ENCODE measurements at regions not wholly inside any gene's neighbourhood (a gene's known extent, or its start where the extent isn't known, plus 50 kb on each side); places are given as distances from the start of the nearest gene placed in this dataset.
"Not testable (repeated sequence)": the region's sequence is repeated elsewhere in the genome, so short reads cannot be mapped to it uniquely, and the experiment has no call there.

DNA sequence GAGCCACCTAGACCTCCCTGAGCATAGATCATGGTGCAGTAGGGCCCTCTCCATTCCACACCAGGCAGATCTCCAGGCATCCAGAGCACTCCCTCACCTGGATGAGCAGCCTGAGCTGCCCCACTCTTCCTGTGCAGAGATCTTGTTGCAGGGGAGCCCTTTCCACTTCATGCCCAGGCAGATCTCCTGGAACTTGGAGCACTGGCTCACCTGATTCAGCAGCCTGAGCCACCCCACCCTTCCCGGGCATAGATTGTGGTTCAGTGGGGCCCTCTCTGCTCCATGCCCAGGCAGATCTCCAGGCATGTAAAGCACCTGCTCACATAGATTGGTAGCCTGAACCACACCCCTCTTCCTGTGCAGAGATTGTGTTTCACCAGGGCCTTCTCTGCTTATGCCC lies 78.0 kb downstream of the SEC16B start:
- no peak for DNase-seq (ENCODE audit: low spot score)

DNA sequence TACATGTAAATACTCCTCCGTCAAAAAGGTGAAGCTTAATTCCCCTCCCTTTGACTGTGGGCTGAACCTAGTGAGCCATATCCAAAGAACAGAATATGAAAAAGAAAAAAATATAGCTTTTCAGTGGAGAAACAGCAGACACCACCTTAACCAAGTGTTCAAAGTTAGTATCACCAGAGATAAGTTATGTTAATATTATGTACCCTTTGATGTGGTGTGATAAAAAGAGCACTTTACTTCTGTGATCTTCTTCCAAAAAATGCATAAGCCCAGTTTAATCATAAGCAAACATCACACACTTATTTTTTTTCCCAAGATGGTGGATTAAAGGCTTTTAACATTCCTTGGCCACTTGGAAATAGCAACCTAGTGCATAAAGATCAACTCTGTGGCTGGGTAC lies 79.4 kb downstream of the SEC16B start:
- DNase-seq (ENCODE audit: low spot score): no peak

DNA sequence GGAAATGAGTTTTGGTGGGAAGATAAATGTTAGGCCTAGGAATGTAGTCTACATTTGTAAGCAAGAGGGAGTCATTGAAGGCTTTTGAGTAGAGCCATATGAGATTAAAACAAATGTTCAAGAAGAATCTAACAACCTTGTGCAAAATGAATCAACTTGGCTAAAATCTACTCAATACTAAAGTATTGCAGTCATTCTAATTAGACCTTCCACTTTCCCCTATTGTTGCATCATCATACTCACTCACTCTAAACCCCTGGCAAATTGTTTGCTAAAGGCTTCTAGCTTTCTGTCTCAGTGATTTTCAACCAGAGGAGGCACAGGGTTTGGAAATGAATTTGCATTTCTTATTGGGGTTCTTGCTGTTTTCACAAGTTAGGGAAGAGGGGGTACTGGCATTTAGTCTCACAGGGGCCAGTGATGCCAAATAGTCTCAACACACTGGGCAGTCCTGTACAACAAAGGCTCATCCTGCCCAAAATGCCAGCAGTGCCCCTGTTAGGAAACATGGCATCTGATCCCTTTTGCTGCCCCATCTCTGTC lies 85.3 kb downstream of the SEC16B start:
- no peak for DNase-seq (ENCODE audit: low spot score)

DNA sequence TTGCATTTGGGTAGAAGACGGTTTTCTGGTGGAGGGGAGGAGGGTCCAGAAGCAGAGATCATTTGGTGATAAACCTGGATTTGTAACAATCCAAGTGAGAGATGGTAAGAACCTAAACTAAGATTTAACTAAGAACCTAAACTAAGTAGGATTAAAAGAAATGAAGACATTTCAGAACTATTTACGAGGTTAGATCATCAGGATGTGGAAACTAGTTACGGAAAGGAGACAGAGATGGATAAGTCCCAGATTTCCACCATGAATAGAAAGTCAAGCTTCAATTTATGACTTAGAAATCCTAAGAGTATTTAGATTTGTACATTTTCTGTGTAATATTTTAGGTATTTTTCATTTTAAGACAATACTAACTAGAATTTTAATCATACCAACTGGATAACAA lies 86.3 kb downstream of the SEC16B start:
- DNase-seq (ENCODE audit: low spot score): no peak

DNA sequence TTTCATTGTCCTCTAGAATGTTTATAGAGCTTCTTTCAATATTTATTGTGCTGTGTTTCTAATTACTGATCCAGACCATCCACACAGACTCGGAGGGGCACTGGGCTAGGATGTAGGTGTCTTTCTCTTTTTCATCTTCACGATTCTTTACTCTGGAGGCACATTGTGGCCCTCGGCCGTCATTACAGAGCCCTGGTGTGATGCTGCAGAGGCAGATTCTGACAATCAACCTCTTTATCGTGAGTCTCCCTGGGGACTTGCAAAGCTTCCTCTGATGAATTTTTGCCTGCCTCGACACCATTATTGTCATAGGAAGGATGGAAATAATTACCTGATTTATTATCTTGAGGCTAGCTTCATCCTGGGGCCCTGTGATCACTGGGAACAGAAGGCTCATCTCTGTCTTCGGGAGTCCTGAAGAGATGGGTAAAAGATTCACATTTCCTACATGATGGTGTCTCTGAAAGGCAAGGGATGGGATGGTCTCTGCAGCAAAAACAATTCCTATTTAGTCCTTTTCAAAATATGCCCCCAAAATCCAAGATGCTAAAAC lies 89.4 kb downstream of the SEC16B start:
- no peak for DNase-seq (ENCODE audit: low spot score)

DNA sequence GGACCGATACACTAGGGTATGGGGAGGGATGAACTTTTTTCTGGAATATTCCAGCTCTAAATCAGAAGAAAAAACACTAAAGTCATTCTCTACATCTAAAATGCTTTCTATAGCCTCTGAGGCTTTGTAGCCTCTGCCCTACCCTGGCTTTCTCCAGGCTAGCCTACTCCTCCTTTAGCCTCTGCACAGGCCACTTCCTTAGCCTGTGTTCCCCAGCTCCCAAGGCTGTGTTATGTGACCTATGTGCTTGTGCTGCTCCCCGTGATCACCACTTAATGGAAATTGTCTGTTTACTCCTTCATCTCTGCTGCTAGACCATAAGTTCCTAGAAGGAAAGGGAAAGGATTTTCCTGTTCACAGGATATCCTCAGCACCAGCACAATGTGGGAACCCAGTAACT lies 92.8 kb downstream of the SEC16B start:
- DNase-seq (ENCODE audit: low spot score): no peak

DNA sequence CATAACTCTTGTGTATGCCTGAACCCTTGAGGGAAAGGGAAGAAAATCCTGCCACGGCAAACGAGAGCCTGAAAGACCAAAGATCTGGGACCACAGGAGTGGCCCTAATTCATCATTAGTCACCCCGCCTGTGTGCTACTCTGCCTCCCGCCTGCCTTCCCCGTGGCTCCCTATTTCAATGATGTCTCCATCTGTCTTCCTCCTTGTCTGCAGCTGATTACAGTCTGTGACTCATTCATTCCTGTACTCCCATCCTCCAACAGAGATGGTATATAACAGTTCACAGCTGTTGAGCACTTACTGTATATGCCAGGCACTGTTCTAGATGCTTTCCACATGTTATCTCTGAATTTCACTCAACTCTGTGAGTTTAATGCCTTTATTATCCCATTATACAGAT lies 96.6 kb downstream of the SEC16B start:
- peak; percentile 56 for DNase-seq (ENCODE audit: low spot score)

DNA sequence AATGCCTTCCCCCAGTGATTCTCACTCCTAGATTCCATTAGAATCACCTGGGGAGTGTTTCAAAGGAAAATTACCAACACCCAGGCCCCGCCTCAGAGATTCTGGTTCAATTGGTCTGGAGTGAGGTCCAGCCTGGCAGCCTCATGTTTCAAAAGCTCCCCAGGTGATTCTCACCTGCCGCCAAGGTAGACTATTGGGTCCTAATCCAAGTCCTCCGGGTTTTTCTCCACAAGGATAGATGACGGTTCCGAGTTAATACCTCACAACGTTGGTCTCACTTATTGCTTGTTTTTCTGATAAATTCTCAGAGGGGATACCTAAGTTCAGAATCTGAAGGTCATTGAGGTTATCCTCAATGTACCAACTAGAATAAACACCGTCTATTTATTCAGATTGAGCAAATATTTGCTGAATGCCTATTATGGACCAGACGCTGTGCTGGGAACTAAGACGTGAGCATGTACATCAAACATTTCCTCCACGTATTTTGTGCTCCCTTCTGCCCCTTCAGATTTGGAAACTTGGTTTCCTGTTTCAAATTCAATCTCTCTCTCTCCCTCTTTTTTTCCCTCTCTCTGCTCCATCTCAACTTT lies 97.5 kb downstream of the SEC16B start:
- DNase-seq (ENCODE audit: low spot score): no peak

DNA sequence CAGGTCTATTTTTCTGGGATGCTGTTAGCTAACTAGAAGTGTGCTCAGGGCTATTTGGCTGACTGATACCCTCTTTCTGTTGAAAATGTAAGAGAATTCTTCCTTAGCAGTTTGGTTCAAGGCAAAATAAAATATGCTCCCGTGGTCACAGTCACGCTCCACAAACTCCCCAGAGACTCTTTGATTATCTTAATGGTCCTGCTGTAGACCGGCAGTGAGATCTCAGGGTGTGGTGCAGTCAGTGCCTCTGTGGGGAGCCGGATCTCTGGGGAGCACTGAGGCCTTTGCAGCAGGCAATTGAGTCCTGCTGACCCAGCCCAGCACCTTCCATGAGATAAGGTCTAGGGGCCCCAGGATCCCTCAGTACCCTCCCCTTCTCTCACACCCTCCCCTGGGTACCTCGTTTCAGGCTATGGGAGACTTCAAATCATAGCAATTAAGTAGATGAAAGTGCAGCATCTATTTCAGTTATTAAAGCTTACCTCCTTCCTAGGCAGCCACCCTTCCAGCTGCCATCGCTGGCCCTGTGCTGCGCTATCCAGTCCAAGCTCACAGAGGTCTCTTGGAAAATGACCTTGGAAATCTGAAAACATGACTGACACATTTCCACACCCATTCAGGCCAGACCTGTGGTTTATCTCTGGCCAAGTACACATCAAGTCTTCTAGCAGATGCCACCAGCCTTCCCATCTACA lies 98.1 kb downstream of the SEC16B start:
- DNase-seq (ENCODE audit: low spot score): no peak

DNA sequence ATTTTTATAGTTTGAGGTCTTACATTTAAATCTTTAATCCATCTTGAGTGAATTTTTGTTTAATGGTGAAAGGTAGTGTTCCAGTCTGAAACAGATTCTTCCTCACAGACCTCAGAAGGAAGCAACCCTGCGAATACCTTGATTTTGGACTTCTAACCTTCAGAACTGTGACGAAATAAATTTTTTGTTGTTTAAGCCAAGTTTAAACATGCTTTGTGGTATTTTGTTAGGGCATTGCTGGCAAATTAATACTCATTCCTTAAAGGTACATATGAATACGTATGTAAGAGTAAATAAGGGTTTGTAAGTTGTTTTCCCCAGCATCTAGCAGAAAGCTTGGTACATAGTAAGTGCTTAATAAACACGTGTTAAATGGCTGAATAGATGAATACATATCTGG lies 100.3 kb downstream of the SEC16B start:
- DNase-seq (ENCODE audit: low spot score): no peak

DNA sequence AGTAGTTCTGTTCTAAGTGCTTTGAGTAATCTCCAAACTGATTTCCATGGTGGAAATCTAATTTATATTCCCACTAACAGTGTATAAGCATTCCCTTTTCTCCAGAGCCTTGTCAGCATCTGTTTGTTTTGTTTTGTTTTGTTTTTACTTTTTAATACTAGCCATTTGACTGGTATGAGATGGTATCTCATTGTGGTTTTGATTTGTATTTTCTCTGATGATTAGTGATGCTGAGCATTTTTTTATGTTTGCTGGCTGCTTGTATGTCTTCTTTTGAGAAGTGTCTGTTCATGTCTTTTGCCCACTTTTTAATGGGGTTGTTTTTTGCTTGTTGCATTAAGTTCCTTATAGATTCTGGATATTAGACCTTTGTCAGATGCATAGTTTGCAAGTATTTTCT lies 100.8 kb downstream of the SEC16B start:
- not testable (repeated sequence) for DNase-seq (ENCODE audit: low spot score)

DNA sequence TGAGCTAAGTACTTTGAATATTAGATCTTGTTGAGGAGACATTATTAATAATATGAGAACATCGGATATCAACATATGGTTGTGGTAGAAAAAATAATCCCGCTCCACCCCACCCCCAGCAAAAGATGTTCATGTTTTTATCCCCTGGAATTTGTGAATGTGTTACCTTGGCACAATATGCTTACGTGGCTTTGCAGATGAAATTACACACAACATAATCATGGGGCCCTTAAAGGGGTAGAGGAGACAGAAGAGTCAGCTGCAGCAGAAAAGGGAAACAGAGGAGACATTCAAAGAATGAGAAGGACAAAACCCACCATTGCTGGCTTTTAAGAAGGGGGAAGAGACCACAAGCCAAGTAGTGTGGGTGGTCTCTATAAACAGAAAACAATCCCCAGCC lies 104.1 kb downstream of the SEC16B start:
- no peak for DNase-seq (ENCODE audit: low spot score)

DNA sequence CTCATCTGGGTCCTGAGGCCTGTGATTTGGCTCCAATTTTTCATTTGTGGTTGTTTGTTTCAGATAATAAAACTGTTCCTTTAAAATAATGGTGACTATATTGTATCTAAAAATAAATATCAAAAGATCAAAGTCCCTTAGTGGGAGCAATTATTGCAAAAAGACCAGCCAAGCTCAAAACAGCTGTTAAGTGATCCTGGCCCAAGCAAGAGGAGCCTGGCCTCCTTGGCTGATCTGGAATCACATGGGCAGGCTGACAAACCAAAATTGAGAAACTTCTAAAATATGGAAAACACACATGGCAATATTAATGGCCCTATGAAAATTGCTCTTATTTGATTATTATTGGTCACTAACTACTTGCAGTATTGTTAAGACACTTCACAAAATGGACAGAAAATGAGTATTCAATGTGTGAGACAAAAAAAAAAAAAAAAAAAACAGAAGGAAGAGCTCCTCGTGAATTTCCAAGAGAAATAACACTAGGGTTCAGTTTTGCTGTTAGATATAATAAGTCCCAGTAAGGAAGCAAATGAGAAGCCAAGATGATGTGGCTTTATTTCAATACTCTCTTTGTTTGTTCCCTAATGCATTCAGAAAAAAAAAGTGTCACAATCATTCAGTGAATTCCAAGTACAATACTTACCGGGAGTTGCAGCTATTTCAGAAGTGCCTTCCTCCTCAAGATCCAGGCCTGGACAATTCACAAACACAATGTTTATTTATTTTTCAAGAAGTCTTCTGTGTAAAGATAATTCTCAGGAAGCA lies 105.1 kb downstream of the SEC16B start:
- DNase-seq (ENCODE audit: low spot score): no peak

DNA sequence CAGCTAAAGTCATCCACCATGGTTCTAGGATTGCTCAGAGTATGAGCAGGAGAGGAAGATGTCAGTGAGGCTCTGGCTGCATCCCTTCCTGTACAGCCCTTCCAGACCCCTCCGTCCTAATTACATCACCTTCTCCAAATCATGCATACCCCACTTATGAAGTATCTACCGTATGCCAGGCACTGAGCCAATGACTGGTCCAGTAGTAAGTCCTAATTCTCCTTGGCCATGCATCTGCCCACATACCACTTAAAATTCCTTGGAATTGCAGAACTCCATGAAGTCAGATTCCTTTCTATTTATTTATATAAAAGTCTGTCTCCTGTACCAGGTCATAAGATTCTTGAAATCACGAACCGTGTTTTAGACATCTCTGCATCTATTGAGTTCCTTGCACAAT lies 106.1 kb downstream of the SEC16B start:
- DNase-seq (ENCODE audit: low spot score): no peak

DNA sequence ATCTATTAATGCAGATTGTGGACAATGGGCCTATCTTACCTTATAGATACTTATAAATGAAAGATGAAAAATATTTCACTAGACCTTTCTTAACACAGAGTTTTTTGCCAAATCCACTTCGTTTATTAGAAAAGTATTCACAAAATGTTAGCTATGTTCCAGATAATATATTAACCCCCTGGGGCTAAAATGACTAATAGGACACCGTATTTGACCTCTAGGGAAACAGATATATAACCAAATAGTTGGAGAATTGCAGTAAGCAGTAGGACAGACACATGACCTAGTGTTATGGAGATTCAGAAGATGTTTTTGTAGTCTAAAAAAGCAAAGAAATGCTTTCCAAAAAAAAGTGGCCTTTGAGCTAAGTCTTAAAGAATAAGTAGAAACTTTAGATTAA lies 106.9 kb downstream of the SEC16B start:
- DNase-seq (ENCODE audit: low spot score): no peak

DNA sequence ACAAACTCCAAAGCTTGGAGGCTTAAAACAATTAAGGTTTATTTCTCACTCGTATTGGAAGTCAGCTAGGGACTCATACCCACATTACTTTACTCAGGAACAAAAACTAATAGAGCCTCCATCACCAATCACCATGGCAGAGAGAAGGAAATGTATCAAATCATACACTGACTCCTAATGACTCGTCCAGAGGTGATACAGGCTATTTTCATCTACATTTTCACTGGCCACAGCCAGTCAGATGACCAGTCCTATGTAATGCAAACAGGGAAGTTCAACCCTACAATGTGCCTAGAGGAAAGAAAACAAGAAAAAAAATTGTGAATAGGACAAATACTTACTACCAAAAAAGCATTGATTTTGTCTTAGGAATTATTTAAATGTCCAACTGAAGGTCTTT lies 110.3 kb downstream of the SEC16B start:
- peak; percentile 26 for DNase-seq (ENCODE audit: low spot score)

DNA sequence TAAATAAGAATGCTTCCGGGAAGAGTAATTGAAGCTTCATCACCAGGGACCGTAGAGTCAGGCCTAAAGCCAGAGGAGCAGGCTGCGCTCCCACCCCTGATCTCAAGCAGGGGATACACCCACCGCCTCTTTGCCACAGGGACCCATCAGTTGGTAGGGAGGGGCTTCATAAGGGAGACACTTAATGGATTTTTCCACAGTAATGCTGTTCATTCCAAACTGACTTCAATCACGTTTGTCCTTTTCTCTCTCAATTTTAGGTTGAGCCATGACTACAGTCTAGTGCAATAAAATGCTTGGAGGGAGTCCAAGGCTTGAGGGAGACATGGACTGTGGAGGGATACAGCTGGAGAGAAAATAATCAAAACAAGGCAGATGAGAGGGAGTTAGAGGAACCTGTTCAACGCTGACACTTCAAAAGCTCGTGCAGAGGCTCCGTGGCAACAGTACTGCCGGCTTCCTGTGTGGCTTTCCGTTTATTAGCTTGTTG lies 111.5 kb downstream of the SEC16B start:
- DNase-seq (ENCODE audit: low spot score): no peak

DNA sequence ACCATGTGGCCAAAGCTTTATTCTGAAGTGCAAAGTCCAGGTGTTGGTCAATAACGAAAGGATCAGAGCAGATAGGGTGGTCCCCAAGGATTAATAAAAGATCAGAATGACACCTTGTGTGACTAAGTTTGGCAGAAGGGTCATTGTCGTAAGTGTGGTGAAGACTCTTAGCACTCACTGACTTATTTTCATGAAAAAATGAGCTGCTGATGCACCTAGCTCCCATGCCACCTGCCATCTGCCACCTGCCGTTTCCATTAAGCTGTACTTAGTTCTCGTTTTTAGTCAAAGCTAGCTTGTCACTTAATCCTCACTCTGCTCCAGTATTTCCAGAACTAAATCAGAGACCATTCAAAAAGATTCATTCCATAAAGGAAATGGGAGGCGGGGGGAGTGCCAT lies 112.6 kb downstream of the SEC16B start:
- no peak for DNase-seq (ENCODE audit: low spot score)

DNA sequence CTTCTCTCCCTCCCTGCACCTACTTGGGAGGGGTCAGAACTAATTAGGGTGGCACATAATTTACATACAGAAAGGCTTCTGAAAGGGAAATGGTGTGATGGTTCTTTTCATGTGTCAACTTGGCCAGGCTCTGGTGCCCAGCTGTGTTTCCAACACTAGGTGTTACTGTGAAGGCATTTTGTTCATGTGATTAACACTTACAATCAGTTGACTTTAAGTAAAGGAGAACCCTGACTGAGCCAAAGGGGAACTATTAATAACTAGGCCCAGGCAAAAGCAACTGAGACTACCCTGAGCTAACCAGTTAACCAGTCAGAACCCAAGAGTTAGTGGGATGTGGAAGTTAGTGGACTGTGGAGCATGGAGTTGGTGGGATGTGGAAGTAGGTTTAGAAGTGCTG lies 114.9 kb downstream of the SEC16B start:
- no peak for DNase-seq (ENCODE audit: low spot score)

DNA sequence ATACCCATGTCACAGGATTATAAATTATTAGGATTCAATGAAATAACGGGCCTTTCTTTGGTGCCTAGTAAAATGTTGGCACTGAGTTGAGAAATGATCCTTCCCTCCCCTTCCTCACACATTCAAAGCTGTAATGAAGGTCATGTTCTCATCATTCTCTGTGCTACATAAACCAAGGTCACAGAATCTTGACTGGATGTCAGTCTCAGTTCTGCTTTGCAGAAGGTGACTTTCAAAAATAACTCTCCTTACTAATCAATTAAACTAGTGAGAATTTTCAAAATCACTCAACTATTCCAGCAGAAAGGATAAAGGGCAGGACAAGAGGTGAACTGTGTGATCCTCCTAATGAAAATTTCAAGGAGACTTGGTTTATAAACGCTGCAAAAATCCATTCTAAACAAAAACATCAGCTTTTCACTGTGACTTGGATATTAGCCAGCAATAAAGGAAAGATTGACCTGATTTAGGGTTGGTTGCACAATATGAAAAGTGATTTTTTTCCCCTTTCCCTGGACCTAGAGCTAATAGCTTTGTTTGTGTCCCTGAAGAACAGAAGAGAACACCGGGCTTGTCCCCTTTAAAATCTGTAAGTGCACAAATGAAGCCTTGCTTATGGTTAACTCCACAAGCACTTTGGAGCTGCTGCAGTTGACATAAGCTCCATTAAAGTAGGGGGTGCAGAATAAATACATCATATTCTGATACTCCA lies 120.1 kb downstream of the SEC16B start:
- DNase-seq (ENCODE audit: low spot score): no peak

DNA sequence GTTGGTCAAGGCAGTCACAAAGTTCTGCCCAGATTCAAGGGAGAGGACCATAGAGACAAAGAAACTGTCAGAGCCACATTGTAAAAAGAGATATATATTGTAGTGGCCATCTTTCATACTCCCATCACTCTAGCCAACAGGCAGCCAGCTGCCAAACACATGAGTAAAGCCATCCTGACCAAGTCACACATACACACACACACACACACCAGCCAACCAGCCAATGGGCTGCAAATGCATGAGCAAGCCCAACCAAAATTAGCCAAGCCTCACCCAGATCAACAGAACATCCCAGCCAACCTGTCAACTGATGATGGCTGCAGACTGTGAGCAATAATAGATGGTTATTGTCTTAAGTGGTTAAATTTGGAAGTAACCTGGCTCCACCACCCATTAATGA lies 120.7 kb downstream of the SEC16B start:
- DNase-seq (ENCODE audit: low spot score): peak; percentile 61

DNA sequence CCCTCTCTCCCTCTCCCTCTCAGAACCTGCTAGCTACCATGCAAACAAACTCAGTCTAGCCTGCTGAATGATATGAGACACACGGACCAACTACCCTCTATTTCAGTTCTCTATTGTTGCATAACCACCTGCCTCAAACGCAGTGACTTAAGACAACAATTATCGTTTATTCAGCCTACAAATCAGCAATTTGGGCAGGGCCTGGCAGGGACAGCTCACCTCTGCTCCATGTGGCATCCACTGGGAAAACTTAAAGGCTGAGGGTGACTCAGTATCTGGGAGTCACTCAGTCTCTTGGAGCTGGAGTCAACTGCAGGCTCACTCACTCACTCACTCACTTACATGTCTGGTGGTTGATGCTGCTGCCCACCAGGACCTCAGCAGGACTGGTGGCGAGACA lies 121.3 kb downstream of the SEC16B start:
- DNase-seq (ENCODE audit: low spot score): peak; percentile 78

All from kidney tubule cell (primary cell).